B cell (primary cell): ENCODE measurements at regions not wholly inside any gene's neighbourhood (a gene's known extent, or its start where the extent isn't known, plus 50 kb on each side); places are given as distances from the start of the nearest gene placed in this dataset.

Experiments used
- ATAC-seq: fragments of 200-7000 bp; cut with Tn5 transposase; one replicate; pipeline ENCODE4 v1.10.0; 2021; ENCODE audit warnings: low read depth, mild to moderate bottlenecking, moderate number of reproducible peaks, moderate library complexity
- CTCF ChIA-PET: fragments of 350-600 bp; sonication (Branson Sonifier 250); formaldehyde crosslinking; loops from one replicate; lab custom pipeline; 2021; ENCODE audit warnings: antibody characterized with exemption, inconsistent platforms; lab: Charles Lee
- POLR2A ChIA-PET: fragments of 350-600 bp; sonication (Branson Sonifier 250); formaldehyde crosslinking; loops from one replicate; lab custom pipeline; 2021; ENCODE audit warnings: antibody characterized with exemption; lab: Charles Lee
- DNase-seq: peaks from one replicate; pipeline ENCODE4 v3.0.0; 2013
- H2AFZ ChIP-seq: 2 replicates; pipeline ENCODE4 v1.6.1; 2012; ENCODE audit warnings: mild to moderate bottlenecking, low read depth, low read length; ENCODE audit not compliant: insufficient read depth, poor library complexity, severe bottlenecking
- H3K27ac ChIP-seq, 2 donors: 1 replicate in 1 of 2; 2 replicates in 1 of 2; pipeline ENCODE4 v1.5.1; 2012 to 2013; ENCODE audit warnings: low read length in 2 of 2, mild to moderate bottlenecking in 2 of 2, moderate library complexity in 1 of 2
- H3K27me3 ChIP-seq, 4 experiments: fragments of 200-600 bp in 1 of 4; sonication (generic) in 1 of 4; replicated peaks in 1 of 4; 1 replicate in 2 of 4; 2 replicates in 2 of 4; pipeline versions ENCODE4 v1.6.1 to v1.7.0; 2013 to 2016; ENCODE audit warnings: low read length in 3 of 4, mild to moderate bottlenecking in 2 of 4, mixed read lengths in 1 of 4, moderate library complexity in 1 of 4; ENCODE audit not compliant: insufficient read depth in 4 of 4, control insufficient read depth in 3 of 4; ENCODE audit errors: control extremely low read depth in 1 of 4
- H3K36me3 ChIP-seq, 2 experiments: replicated peaks in 1 of 2; 1 replicate in 1 of 2; 2 replicates in 1 of 2; pipeline versions ENCODE4 v1.6.1 to v1.7.1; 2013; ENCODE audit warnings: low read length in 1 of 2; ENCODE audit not compliant: insufficient read depth in 2 of 2, control insufficient read depth in 1 of 2; ENCODE audit errors: control extremely low read depth in 1 of 2, extremely low read depth in 1 of 2
- H3K4me1 ChIP-seq, 2 donors: fragments of 200-600 bp in 1 of 2; sonication (generic) in 1 of 2; 1 replicate in 1 of 2; 2 replicates in 1 of 2; pipeline versions ENCODE4 v1.5.1 to v1.6.1; 2013 to 2017; ENCODE audit warnings: low read length in 2 of 2; ENCODE audit not compliant: control insufficient read depth in 2 of 2, insufficient read depth in 2 of 2
- H3K4me2 ChIP-seq: replicated peaks from 2 replicates; pipeline ENCODE3; 2012; ENCODE audit warnings: mild to moderate bottlenecking, low read depth, low read length; ENCODE audit not compliant: poor library complexity, severe bottlenecking
- H3K4me3 ChIP-seq, 5 experiments: fragments of 200-600 bp in 1 of 5; sonication (generic) in 1 of 5; 1 replicate in 3 of 5; 2 replicates in 2 of 5; pipeline versions ENCODE4 v1.5.1 to v1.7.0; 2011 to 2016; ENCODE audit warnings: low read length in 4 of 5, mild to moderate bottlenecking in 4 of 5, low read depth in 2 of 5, control low read depth in 1 of 5, moderate library complexity in 1 of 5; ENCODE audit not compliant: insufficient read depth in 1 of 5; ENCODE audit errors: control extremely low read depth in 1 of 5, extremely low read depth in 1 of 5
- H3K79me2 ChIP-seq: fragments of 200-600 bp; sonication (generic); one replicate; pipeline ENCODE4 v1.6.0; 2016; ENCODE audit warnings: low read length; ENCODE audit not compliant: control insufficient read depth, insufficient read depth
- H3K9ac ChIP-seq: fragments of 200-600 bp; sonication (generic); 2 replicates; pipeline ENCODE4 v1.6.1; 2017; ENCODE audit warnings: mild to moderate bottlenecking, low read length, moderate library complexity
- H3K9me3 ChIP-seq, 3 donors: one replicate each; pipeline versions ENCODE4 v1.6.1 to v1.7.1; 2013; ENCODE audit warnings: low read length in 2 of 3; ENCODE audit not compliant: control insufficient read depth in 2 of 3, insufficient read depth in 1 of 3; ENCODE audit errors: control extremely low read depth in 1 of 3
- H4K20me1 ChIP-seq: 2 replicates; pipeline ENCODE4 v1.6.0; 2012; ENCODE audit warnings: mild to moderate bottlenecking, low read length; ENCODE audit not compliant: insufficient read depth, control insufficient read depth, poor library complexity, severe bottlenecking
- H3K27ac Mint-ChIP-seq: one replicate; pipeline ENCODE4 v1.8.0; 2021; ENCODE audit warnings: mixed read lengths
- H3K27me3 Mint-ChIP-seq: one replicate; pipeline ENCODE4 v1.8.0; 2021; ENCODE audit warnings: mixed read lengths
- H3K4me1 Mint-ChIP-seq: one replicate; pipeline ENCODE4 v1.8.0; 2021; ENCODE audit warnings: mixed read lengths
- H3K4me3 Mint-ChIP-seq: one replicate; pipeline ENCODE4 v1.8.0; 2021; ENCODE audit warnings: mixed read lengths
- H3K9me3 Mint-ChIP-seq: one replicate; pipeline ENCODE4 v1.8.0; 2022; ENCODE audit warnings: mixed read lengths; ENCODE audit not compliant: insufficient read depth
- EZH2 ChIP-seq: IDR thresholded peaks from 2 replicates; pipeline ENCODE4 v1.6.1; 2012; ENCODE audit warnings: borderline replicate concordance, low read depth, mild to moderate bottlenecking, moderate library complexity, low read length; ENCODE audit not compliant: insufficient read depth, poor library complexity, severe bottlenecking
- WGBS: methylation state at CpG from one replicate; pipeline ENCODE4 v1.1.5; 2013; ENCODE audit warnings: missing lambda C conversion rate; ENCODE audit not compliant: insufficient coverage; 5-methylcytosine and 5-hydroxymethylcytosine counted together
- intact Hi-C: fragments of 100-400 bp; cut with micrococcal nuclease; formaldehyde crosslinking; loops from one replicate; pipeline ENCODE4 v1.10.0; 2022
- TF ChIP-seq, protein P1 (sequence below): fragments of 200-600 bp; IDR thresholded peaks from one replicate; pipeline ENCODE4 v1.8.0; 2022; ENCODE audit warnings: antibody characterized with exemption, mild to moderate bottlenecking

DNA sequence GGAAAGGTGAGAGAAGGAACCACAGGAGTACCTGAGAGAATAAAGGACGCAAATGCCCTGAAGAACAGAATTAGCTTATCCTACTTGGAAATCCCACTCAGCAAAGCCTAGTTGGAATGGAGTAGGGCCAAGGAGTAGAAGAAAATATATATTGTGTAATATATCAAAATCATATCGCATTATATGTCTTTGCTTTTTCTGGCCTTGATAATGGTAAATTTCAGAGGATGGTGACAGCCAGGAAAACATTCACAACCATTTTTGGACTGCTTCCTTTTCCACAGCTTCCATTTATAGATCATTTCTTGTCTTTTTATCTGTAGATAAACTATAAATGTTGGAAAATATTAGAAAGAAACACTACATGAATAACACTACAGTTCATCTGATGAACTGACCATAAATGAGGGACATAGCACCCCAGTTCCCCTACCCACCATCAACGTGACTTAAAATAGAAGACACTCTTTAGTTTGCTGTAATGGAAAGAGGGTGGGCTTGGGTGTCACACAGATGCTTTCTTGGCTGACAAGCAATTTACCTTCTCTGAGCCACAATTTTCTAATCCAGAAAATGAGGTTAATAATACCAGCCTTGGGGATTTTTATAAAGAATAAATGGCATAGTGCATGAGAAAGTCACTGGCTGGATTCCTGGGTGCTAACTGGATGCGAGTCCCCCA lies 569.6 kb downstream of the NTRK3 start:
- ChIA-PET CTCF (no interaction called here), POLR2A (no interaction called here)
- peaks cover under 1% of the 10 kb centered on the region for H3K9me3 Mint-ChIP-seq
- no peak overlapping the region for H3K27ac Mint-ChIP-seq
- no peak overlapping the region for H3K4me3 ChIP-seq
- intact Hi-C loops, result no loop called here
- H3K9ac ChIP-seq, result no peak overlapping the region
- no peak for TF ChIP-seq EZH2
- TF ChIP-seq, protein P1, sequence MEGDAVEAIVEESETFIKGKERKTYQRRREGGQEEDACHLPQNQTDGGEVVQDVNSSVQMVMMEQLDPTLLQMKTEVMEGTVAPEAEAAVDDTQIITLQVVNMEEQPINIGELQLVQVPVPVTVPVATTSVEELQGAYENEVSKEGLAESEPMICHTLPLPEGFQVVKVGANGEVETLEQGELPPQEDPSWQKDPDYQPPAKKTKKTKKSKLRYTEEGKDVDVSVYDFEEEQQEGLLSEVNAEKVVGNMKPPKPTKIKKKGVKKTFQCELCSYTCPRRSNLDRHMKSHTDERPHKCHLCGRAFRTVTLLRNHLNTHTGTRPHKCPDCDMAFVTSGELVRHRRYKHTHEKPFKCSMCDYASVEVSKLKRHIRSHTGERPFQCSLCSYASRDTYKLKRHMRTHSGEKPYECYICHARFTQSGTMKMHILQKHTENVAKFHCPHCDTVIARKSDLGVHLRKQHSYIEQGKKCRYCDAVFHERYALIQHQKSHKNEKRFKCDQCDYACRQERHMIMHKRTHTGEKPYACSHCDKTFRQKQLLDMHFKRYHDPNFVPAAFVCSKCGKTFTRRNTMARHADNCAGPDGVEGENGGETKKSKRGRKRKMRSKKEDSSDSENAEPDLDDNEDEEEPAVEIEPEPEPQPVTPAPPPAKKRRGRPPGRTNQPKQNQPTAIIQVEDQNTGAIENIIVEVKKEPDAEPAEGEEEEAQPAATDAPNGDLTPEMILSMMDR, result no peak
- no peaks in the 10 kb centered on the region for H3K36me3 ChIP-seq
- WGBS, result 100% methylated on average over 1 of the region's 4 CpGs
- no peaks in the 10 kb centered on the region for H3K27me3 Mint-ChIP-seq
- no peak overlapping the region for H2AFZ ChIP-seq
- H3K4me1 Mint-ChIP-seq, result no peaks in the 10 kb centered on the region
- ATAC-seq, result no peak
- no peaks in the 10 kb centered on the region for H3K9me3 ChIP-seq
- no peak overlapping the region for H3K27ac ChIP-seq
- H3K4me2 ChIP-seq, result no peak overlapping the region
- no peak overlapping the region for H3K4me3 Mint-ChIP-seq
- DNase-seq, result no peak
- no peaks in the 10 kb centered on the region for H4K20me1 ChIP-seq
- H3K4me1 ChIP-seq, result no peaks in the 10 kb centered on the region
- H3K27me3 ChIP-seq, result no peaks in the 10 kb centered on the region
- no peaks in the 10 kb centered on the region for H3K79me2 ChIP-seq

DNA sequence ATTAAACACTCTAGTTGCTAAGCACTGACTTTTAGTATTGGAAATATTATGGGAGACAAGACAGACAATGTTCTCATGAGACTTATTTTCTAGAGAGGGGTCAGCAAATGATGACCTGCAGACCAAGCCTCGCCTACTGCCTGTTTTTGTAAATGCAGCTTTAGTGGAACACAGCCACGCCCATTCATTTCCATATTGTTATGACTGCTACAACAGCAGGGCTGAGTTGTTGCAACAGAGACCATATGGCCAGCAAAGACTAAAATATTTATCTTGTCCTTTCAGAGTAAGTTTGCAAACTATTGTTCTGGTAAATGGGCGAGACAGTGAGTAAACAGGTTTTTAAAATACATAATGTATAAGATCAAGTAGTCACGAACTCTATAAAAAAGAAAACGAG lies 570.2 kb downstream of the NTRK3 start:
- Histone ChIP-seq H3K27ac (no peak overlapping the region), H3K9me3 (no peaks in the 10 kb centered on the region), H3K4me2 (no peak overlapping the region), H4K20me1 (no peaks in the 10 kb centered on the region), H3K4me3 (no peak overlapping the region), H3K4me1 (no peaks in the 10 kb centered on the region), H3K27me3 (no peaks in the 10 kb centered on the region), H3K36me3 (no peaks in the 10 kb centered on the region), H2AFZ (no peak overlapping the region), H3K79me2 (no peaks in the 10 kb centered on the region), H3K9ac (no peak overlapping the region)
- ATAC-seq, result no peak
- no peaks in the 10 kb centered on the region for H3K4me1 Mint-ChIP-seq
- WGBS, result 56% methylated on average over 3 of the region's 5 CpGs
- ChIA-PET CTCF (no interaction called here), POLR2A (no interaction called here)
- intact Hi-C loops, result no loop called here
- TF ChIP-seq, protein P1, result no peak
- no peak for TF ChIP-seq EZH2
- no peak overlapping the region for H3K4me3 Mint-ChIP-seq
- no peak for DNase-seq
- H3K27ac Mint-ChIP-seq, result no peak overlapping the region
- H3K9me3 Mint-ChIP-seq, result no peaks in the 10 kb centered on the region
- no peaks in the 10 kb centered on the region for H3K27me3 Mint-ChIP-seq
